ENCODE measurements at regions not wholly inside any gene's neighbourhood (a gene's known extent, or its start where the extent isn't known, plus 50 kb on each side); places are given as distances from the start of the nearest gene placed in this dataset.

GRCh38 chr18:22290004-22290403, 120.6 kb downstream of the GATA6 start:
- H3K9ac ChIP-seq (ENCODE audit: low read length) = no peak overlapping the region
- no peaks in the 10 kb centered on the region for H4K20me1 ChIP-seq (ENCODE audit: insufficient read depth, low read length)
- no peaks in the 10 kb centered on the region for H3K9me2 ChIP-seq (ENCODE audit: low read depth, low read length)
- H3K27ac ChIP-seq (ENCODE audit: low read depth, low read length, poor library complexity, severe bottlenecking) = no peak overlapping the region
- H3K27me3 ChIP-seq (ENCODE audit: insufficient read depth, low read length) = no peaks in the 10 kb centered on the region
- no peak overlapping the region for H3K4me3 ChIP-seq (ENCODE audit: low read depth, low read length, poor library complexity, severe bottlenecking)
- H3F3A ChIP-seq (ENCODE audit: insufficient read depth, low read length) = no peaks in the 10 kb centered on the region
- H3K4me1 ChIP-seq (ENCODE audit: insufficient read depth, low read length, severe bottlenecking) = no peaks in the 10 kb centered on the region
- no peak overlapping the region for H2AFZ ChIP-seq (ENCODE audit: low read length)
- H3K4me2 ChIP-seq (ENCODE audit: low read length) = no peak overlapping the region
- no peaks in the 10 kb centered on the region for H3K9me3 ChIP-seq (ENCODE audit: low read length)
- no peaks in the 10 kb centered on the region for H3K36me3 ChIP-seq (ENCODE audit: insufficient read depth, low read length)
- H3K79me2 ChIP-seq (ENCODE audit: insufficient read depth, low read length) = no peaks in the 10 kb centered on the region
- TF ChIP-seq CTCF (IDR thresholded peaks at IDR 0.05; ENCODE audit: low read length) = no peak
- TF ChIP-seq EZH2 (IDR thresholded peaks at IDR 0.05; ENCODE audit: borderline replicate concordance, low read length) = no peak

DNA sequence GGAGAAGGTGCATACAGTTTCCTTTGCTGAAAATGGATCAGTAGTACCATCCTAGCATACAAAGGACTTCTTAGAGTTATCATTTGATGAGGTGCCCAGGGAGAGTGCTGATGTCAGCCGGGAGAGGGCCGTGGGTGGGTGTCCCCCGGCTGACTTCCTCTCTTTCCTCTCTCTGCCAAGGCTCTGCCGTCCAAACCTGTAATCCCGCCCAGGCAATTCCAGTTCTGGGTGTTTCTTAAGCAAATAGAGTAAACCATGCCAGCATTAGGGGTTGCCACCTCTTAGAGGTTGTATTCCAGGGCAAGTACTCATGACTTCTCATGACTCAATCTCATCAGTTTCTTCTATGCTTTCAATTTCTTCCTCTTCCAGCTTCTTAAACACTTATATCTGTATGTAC, 117.2 kb downstream of the GATA6 start:
- TF ChIP-seq CTCF (IDR thresholded peaks at IDR 0.05; ENCODE audit: low read length) = no peak
- TF ChIP-seq EZH2 (IDR thresholded peaks at IDR 0.05; ENCODE audit: borderline replicate concordance, low read length) = no peak
- H3K36me3 ChIP-seq (ENCODE audit: insufficient read depth, low read length) = no peaks in the 10 kb centered on the region
- H3K9ac ChIP-seq (ENCODE audit: low read length) = no peak overlapping the region
- H3K27me3 ChIP-seq (ENCODE audit: insufficient read depth, low read length) = no peaks in the 10 kb centered on the region
- H3K4me1 ChIP-seq (ENCODE audit: insufficient read depth, low read length, severe bottlenecking) = no peaks in the 10 kb centered on the region
- no peaks in the 10 kb centered on the region for H3K9me2 ChIP-seq (ENCODE audit: low read depth, low read length)
- no peak overlapping the region for H2AFZ ChIP-seq (ENCODE audit: low read length)
- H3K27ac ChIP-seq (ENCODE audit: low read depth, low read length, poor library complexity, severe bottlenecking) = no peak overlapping the region
- no peak overlapping the region for H3K4me3 ChIP-seq (ENCODE audit: low read depth, low read length, poor library complexity, severe bottlenecking)
- H3K79me2 ChIP-seq (ENCODE audit: insufficient read depth, low read length) = no peaks in the 10 kb centered on the region
- no peaks in the 10 kb centered on the region for H4K20me1 ChIP-seq (ENCODE audit: insufficient read depth, low read length)
- H3K9me3 ChIP-seq (ENCODE audit: low read length) = no peaks in the 10 kb centered on the region
- H3K4me2 ChIP-seq (ENCODE audit: low read length) = no peak overlapping the region
- no peaks in the 10 kb centered on the region for H3F3A ChIP-seq (ENCODE audit: insufficient read depth, low read length)

DNA sequence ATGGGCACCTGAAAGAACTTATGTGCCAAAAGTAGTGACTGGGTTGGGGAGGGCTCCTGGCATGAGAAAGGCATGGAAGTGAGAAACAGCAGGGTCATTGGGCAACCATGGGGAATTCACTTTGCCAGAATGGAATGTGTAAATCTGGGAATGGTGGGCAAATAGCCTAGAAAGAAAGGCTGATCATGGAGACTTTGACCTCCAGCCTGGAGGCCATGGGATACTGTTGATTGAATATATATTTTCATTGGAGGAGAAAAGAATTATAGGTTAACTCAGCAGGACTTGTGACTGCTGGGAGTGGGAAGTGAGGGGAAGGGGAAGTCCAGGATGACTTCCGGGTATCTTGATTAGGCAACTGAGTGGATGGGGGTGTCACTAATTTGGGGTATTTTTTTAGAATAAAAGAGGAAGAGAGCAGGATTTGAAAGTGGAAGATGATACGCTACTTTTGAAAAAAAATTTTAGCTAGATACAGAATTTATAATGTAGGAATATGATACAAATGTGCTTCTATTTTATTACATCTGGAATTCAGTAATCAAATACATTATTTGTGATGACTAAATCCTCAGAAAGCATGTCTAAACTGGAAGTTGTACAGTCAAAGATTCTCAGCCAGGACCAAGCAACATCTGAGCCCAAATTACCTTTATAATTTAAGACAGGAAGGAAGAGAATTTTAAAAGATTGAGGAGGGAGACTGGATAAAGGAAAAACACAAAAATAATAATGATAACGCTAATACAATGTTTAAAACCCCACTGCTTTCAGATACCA, 116.2 kb downstream of the GATA6 start:
- no peak overlapping the region for H3K4me2 ChIP-seq (ENCODE audit: low read length)
- H3K79me2 ChIP-seq (ENCODE audit: insufficient read depth, low read length) = no peaks in the 10 kb centered on the region
- no peaks in the 10 kb centered on the region for H3K9me3 ChIP-seq (ENCODE audit: low read length)
- H3K4me3 ChIP-seq (ENCODE audit: low read depth, low read length, poor library complexity, severe bottlenecking) = no peak overlapping the region
- no peaks in the 10 kb centered on the region for H3K36me3 ChIP-seq (ENCODE audit: insufficient read depth, low read length)
- H2AFZ ChIP-seq (ENCODE audit: low read length) = no peak overlapping the region
- no peaks in the 10 kb centered on the region for H3F3A ChIP-seq (ENCODE audit: insufficient read depth, low read length)
- H3K9me2 ChIP-seq (ENCODE audit: low read depth, low read length) = no peaks in the 10 kb centered on the region
- no peaks in the 10 kb centered on the region for H4K20me1 ChIP-seq (ENCODE audit: insufficient read depth, low read length)
- TF ChIP-seq CTCF (IDR thresholded peaks at IDR 0.05; ENCODE audit: low read length) (no peak), EZH2 (IDR thresholded peaks at IDR 0.05; ENCODE audit: borderline replicate concordance, low read length) (no peak)
- no peaks in the 10 kb centered on the region for H3K4me1 ChIP-seq (ENCODE audit: insufficient read depth, low read length, severe bottlenecking)
- no peaks in the 10 kb centered on the region for H3K27me3 ChIP-seq (ENCODE audit: insufficient read depth, low read length)
- H3K9ac ChIP-seq (ENCODE audit: low read length) = no peak overlapping the region
- no peak overlapping the region for H3K27ac ChIP-seq (ENCODE audit: low read depth, low read length, poor library complexity, severe bottlenecking)

Measured in OCI-LY1 (cell line).